KMS-11 (cell line): ENCODE measurements at regions not wholly inside any gene's neighbourhood (a gene's known extent, or its start where the extent isn't known, plus 50 kb on each side); places are given as distances from the start of the nearest gene placed in this dataset.

Source experiments
- H2AFZ ChIP-seq: fragments of 200-600 bp; sonication (generic); 2 replicates; pipeline ENCODE4 v1.6.1; 2016; ENCODE audit warnings: antibody characterized with exemption, mixed run types, low read depth
- H3K27ac ChIP-seq: fragments of 200-600 bp; sonication (generic); 2 replicates; pipeline ENCODE4 v1.6.1; 2016; ENCODE audit warnings: mild to moderate bottlenecking, mixed run types
- H3K27me3 ChIP-seq: fragments of 200-600 bp; sonication (generic); 2 replicates; pipeline ENCODE4 v1.6.1; 2017; ENCODE audit warnings: mild to moderate bottlenecking, low read depth, mixed run types, moderate library complexity; ENCODE audit not compliant: insufficient read depth
- H3K36me3 ChIP-seq: fragments of 200-600 bp; sonication (generic); 2 replicates; pipeline ENCODE4 v1.6.1; 2017; ENCODE audit warnings: mild to moderate bottlenecking, mixed run types; ENCODE audit not compliant: insufficient read depth
- H3K4me1 ChIP-seq: fragments of 200-600 bp; sonication (generic); 2 replicates; pipeline ENCODE4 v1.6.1; 2016; ENCODE audit warnings: mild to moderate bottlenecking, low read depth, mixed run types; ENCODE audit not compliant: poor library complexity, severe bottlenecking
- H3K4me2 ChIP-seq: fragments of 200-600 bp; sonication (generic); 2 replicates; pipeline ENCODE4 v1.7.0; 2016; ENCODE audit warnings: mild to moderate bottlenecking, mixed run types
- H3K4me3 ChIP-seq: fragments of 200-600 bp; sonication (generic); IDR thresholded peaks from 2 replicates; pipeline ENCODE4 v1.6.1; 2017; ENCODE audit warnings: low read depth, low read length, mixed read lengths; ENCODE audit not compliant: insufficient read depth
- H3K79me2 ChIP-seq: fragments of 200-600 bp; sonication (generic); 2 replicates; pipeline ENCODE4 v1.6.1; 2016; ENCODE audit warnings: low read depth, mixed run types; ENCODE audit not compliant: insufficient read depth
- H3K9ac ChIP-seq: fragments of 200-600 bp; sonication (generic); 2 replicates; pipeline ENCODE4 v1.6.1; 2016; ENCODE audit warnings: mild to moderate bottlenecking, mixed run types
- H4K20me1 ChIP-seq: fragments of 200-600 bp; sonication (generic); 2 replicates; pipeline ENCODE4 v1.6.1; 2016; ENCODE audit warnings: mild to moderate bottlenecking, mixed run types; ENCODE audit not compliant: insufficient read depth
- TF ChIP-seq, protein P1 (sequence below): fragments of 200-600 bp; sonication (generic); conservative IDR thresholded peaks from 2 replicates; pipeline ENCODE4 v1.6.1; 2017; ENCODE audit warnings: low read depth, mild to moderate bottlenecking, antibody characterized with exemption, low read length, moderate library complexity, mixed read lengths

DNA sequence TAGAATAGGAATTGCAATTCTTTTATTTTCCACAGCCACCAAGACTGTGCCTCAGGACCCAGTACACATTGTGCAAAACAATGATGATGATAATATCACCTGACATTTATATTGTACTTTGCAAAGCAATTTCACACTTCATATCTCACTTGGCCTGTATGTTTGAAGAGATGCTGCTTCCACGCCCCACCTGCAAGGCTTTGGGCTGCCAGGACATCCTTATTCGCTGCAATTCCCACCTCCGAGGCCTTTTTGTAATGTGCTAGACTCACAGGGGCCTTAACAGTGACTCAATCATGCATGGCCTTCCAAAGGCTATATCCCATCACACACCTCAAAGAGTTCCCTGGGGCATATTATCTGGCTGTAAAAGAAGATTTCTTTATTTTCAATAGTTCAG is 200.9 kb downstream of the MYLK4 start:
- H3K36me3 ChIP-seq: no peaks in the 10 kb centered on the region
- H3K9ac ChIP-seq: no peak overlapping the region
- H3K4me2 ChIP-seq: no peak overlapping the region
- no peak overlapping the region for H2AFZ ChIP-seq
- TF ChIP-seq, protein P1, sequence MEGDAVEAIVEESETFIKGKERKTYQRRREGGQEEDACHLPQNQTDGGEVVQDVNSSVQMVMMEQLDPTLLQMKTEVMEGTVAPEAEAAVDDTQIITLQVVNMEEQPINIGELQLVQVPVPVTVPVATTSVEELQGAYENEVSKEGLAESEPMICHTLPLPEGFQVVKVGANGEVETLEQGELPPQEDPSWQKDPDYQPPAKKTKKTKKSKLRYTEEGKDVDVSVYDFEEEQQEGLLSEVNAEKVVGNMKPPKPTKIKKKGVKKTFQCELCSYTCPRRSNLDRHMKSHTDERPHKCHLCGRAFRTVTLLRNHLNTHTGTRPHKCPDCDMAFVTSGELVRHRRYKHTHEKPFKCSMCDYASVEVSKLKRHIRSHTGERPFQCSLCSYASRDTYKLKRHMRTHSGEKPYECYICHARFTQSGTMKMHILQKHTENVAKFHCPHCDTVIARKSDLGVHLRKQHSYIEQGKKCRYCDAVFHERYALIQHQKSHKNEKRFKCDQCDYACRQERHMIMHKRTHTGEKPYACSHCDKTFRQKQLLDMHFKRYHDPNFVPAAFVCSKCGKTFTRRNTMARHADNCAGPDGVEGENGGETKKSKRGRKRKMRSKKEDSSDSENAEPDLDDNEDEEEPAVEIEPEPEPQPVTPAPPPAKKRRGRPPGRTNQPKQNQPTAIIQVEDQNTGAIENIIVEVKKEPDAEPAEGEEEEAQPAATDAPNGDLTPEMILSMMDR: no peak
- no peaks in the 10 kb centered on the region for H3K4me1 ChIP-seq
- H3K27me3 ChIP-seq: peaks cover 12% of the 10 kb centered on the region
- H3K27ac ChIP-seq: no peak overlapping the region
- H3K4me3 ChIP-seq: no peak overlapping the region
- no peaks in the 10 kb centered on the region for H3K79me2 ChIP-seq
- H4K20me1 ChIP-seq: no peaks in the 10 kb centered on the region

DNA sequence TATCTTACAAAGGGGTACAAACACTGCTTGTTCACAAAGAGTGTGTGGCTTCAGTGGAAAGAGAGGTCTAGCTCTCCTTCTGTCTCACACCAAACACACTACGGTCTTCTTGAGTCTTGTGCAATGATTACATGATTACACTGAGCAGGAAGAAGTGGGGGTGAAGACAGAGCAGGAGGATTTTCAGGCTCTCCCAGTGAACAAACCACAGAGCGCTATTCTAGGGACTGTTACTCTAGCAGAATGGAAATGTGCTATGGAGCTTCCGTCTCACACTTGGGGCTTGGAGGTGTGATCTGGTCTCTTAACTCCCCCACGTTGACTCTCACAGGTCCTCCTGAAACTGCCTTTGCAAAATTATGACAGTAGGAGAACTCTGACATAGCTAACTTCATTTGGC is 203.4 kb downstream of the MYLK4 start:
- Histone ChIP-seq H3K4me1 (peaks cover 20% of the 10 kb centered on the region), H3K4me2 (no peak overlapping the region), H3K27me3 (peaks cover 29% of the 10 kb centered on the region), H2AFZ (no peak overlapping the region), H3K27ac (no peak overlapping the region), H3K9ac (no peak overlapping the region), H3K4me3 (no peak overlapping the region), H3K79me2 (no peaks in the 10 kb centered on the region), H4K20me1 (no peaks in the 10 kb centered on the region; the same call in 1 of the 2 replicates), H3K36me3 (no peaks in the 10 kb centered on the region)
- TF ChIP-seq, protein P1: no peak

DNA sequence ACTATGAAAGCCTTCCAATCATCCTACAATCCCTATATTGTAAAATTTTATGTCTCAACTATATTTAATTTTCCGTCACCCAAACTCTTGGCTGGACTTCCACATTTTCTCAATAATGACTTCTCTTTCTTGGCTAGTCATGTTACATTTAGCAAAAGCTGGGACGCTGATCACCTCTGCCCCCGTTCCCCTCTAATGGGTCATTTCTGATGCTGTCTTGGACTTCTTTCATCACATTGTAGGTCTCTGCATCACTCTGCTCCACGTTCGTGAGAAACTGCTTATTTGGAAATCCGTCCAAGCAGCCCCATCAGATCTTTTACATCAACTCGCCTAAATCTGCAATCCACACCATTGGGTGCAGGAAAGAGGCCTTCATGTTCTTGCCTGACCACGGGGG is 203.8 kb downstream of the MYLK4 start:
- H3K4me3 ChIP-seq: no peak overlapping the region
- no peak overlapping the region for H2AFZ ChIP-seq
- peaks cover 25% of the 10 kb centered on the region for H3K4me1 ChIP-seq
- no peaks in the 10 kb centered on the region; the same call in 1 of the 2 replicates for H4K20me1 ChIP-seq
- TF ChIP-seq, protein P1: no peak
- H3K4me2 ChIP-seq: no peak overlapping the region
- H3K36me3 ChIP-seq: no peaks in the 10 kb centered on the region
- H3K9ac ChIP-seq: no peak overlapping the region
- H3K79me2 ChIP-seq: no peaks in the 10 kb centered on the region
- peaks cover 29% of the 10 kb centered on the region for H3K27me3 ChIP-seq
- H3K27ac ChIP-seq: no peak overlapping the region

DNA sequence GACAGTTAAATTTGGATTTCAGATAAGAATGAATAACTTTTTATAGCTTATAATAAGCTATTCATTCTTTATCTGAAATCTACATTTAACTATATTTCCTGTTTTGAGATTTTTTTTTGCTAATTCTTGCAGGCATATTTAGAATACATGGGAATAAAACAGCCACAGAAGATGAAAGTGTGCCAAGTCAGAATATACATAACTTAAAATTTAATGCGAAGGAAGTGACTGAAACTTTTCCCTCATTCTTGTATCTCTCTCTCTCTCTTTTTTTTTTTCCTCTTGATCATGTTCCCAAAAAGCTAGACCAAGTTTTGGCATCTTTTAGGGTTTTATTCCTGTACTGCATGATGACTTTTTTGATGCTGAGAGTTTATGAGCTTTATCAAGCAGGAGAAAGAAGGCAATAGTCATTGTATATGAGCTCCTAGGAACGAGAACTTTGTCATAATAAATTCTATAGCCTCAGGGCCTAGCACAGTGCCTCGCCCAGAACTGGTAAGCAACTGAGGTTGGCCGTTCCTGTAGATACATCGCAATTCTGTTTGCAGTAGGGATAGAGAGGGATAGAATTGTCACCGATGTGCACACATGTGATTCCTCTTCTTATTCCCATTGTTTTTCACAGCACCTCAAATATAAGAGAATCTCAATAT is 205.2 kb downstream of the MYLK4 start:
- Histone ChIP-seq H3K27me3 (peaks cover 42% of the 10 kb centered on the region), H3K4me3 (no peak overlapping the region)

More for the DNA sequence above, 205.2 kb downstream of the MYLK4 start:
- H4K20me1 ChIP-seq: no peaks in the 10 kb centered on the region; the same call in 1 of the 2 replicates
- H3K4me2 ChIP-seq: no peak overlapping the region
- H2AFZ ChIP-seq: no peak overlapping the region
- no peak overlapping the region for H3K27ac ChIP-seq
- no peaks in the 10 kb centered on the region for H3K36me3 ChIP-seq
- peaks cover 28% of the 10 kb centered on the region for H3K4me1 ChIP-seq
- no peak overlapping the region for H3K9ac ChIP-seq
- TF ChIP-seq, protein P1: no peak
- no peaks in the 10 kb centered on the region for H3K79me2 ChIP-seq
